ENCODE measurements at regions not wholly inside any gene's neighbourhood (a gene's known extent, or its start where the extent isn't known, plus 50 kb on each side); places are given as distances from the start of the nearest gene placed in this dataset.

- DNase-seq (ENCODE audit: low read depth) = no peak
Observed at GRCh38 chr9:79884546-79884945, 312.8 kb downstream of the TLE4 start.

DNA sequence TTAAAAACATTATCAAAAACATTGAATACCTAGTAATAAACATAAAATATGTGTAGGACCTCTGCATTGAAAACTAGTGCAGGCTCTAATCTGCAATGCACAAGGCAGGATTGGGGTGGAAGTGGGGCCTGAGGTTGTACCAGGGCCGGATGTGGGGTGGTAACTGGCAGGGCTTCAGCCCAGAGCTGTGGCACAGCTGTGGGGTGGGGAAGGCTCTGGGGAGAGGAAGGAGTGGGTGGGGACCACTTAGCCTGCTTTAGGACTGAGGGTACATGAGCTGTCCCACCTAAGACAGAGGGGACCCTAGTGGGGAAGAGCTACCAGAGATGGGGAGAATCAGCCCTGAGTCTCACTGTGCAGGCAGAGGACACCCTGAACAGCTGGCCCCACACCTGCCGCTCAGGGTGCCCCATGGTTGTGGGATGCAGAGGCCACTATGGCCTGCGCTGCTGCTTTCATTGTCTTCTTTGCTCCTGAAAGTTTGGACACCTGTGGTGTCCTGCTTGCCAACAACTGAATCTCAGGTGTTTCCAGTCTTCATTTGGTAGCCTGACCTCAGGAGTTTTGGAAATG lies 311.4 kb downstream of the TLE4 start:
- DNase-seq (ENCODE audit: low read depth) = no peak

DNA sequence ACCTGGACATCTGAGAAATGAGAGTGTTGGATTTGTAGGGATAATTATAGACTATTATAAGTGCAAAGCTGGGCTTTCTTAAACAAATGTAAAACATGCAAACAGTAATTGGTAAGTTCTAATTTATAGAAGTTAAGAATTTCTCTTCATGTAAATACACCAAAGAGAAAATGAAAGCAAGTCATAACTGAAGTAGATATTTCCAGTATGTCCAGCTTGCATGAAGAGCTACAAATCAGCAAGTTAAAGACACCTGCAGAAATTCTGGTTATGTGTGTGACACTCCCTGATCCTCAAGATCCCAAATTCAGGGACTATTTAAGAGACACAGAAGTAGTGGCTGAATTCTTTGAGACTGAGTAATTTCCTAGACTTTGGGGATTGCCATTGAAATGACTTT lies 308.9 kb downstream of the TLE4 start:
- no peak for DNase-seq (ENCODE audit: low read depth)

GRCh38 chr9:79877943-79878602 lies 306.3 kb downstream of the TLE4 start:
- DNase-seq (ENCODE audit: low read depth) = no peak

GRCh38 chr9:79868567-79869189 lies 296.9 kb downstream of the TLE4 start:
- no peak for DNase-seq (ENCODE audit: low read depth)

- no peak for DNase-seq (ENCODE audit: low read depth)
Observed at GRCh38 chr9:79862921-79863890, 291.4 kb downstream of the TLE4 start.

GRCh38 chr9:79858508-79858907 lies 286.7 kb downstream of the TLE4 start:
- DNase-seq (ENCODE audit: low read depth) = peak; percentile 78

GRCh38 chr9:79857188-79857587 lies 285.4 kb downstream of the TLE4 start:
- DNase-seq (ENCODE audit: low read depth) = peak; percentile 4

DNA sequence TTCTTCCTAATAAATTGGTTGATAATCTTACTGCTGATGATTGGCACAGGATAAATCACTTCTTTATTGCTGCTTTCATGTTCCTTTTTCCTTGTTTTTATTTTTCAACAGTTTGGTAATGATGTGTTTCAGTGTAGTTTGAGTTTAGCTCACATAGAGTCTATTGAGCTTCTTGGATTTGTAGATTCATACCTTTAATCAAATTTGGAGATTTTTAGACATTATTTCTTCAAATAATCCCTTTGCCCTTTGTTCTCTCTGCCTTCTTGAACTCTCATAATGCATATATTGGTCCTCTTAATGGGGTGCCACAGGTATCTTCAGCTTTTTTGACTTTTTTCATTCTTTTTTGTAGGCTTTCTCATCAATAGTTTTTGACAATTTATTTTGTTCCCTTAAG lies 275.3 kb downstream of the TLE4 start:
- no peak for DNase-seq (ENCODE audit: low read depth)

- DNase-seq (ENCODE audit: low read depth) = no peak
Observed at GRCh38 chr9:79829566-79830302, 258.0 kb downstream of the TLE4 start.

- no peak for DNase-seq (ENCODE audit: low read depth)
Observed at GRCh38 chr9:79824265-79824664, 252.5 kb downstream of the TLE4 start.

DNA sequence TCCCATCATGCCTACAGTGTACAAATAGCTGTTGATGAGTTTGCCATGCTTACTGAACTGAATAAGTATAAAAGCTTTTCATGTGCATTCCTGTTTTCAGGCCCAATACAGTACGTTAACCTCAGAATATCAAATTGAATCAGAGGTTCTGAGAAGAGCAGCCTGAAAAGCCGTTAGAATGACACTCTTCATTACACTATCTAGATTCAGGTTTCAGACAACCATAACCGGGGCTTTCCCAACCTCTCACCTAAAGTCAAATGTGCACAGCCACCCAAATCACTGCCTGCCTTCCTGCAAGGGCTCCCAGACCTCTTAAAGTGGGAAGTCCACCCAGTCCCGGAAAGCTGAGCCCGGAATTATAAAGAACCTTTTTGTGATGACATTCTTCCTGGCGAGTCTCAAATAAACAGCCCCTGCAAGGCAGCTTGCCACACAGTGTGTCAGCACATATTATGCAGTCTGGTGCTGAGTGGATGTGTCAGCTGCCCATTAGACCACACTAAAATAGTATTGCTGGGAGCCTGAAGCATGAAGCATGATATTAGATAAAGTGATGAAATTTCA lies 245.8 kb downstream of the TLE4 start:
- peak; percentile 23 for DNase-seq (ENCODE audit: low read depth)

- no peak for DNase-seq (ENCODE audit: low read depth)
Observed at GRCh38 chr9:79813258-79813638, 241.5 kb downstream of the TLE4 start.

GRCh38 chr9:79812507-79813257 lies 240.9 kb downstream of the TLE4 start:
- peak; percentile 47 for DNase-seq (ENCODE audit: low read depth)

DNA sequence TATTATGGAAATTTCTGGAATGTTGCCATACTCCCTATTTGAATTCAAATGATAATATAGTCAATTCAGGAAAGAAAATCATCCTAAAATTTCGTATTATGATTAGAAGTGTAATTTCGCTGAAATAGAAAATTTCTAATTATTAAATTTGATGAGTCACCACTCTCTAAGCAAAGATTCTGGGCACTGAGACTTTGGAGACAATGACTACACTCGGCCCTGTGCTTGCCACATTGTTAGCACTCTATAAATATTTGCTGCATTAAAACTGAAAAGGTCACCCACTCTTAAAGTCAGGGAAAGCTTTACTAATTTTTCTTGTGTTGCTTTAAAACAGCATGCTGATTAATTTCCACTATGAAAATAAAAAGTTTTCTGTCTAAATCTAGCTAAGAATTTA lies 240.3 kb downstream of the TLE4 start:
- no peak for DNase-seq (ENCODE audit: low read depth)

- peak; percentile 84 for DNase-seq (ENCODE audit: low read depth)
Observed at GRCh38 chr9:79809931-79810330, 238.2 kb downstream of the TLE4 start.

DNA sequence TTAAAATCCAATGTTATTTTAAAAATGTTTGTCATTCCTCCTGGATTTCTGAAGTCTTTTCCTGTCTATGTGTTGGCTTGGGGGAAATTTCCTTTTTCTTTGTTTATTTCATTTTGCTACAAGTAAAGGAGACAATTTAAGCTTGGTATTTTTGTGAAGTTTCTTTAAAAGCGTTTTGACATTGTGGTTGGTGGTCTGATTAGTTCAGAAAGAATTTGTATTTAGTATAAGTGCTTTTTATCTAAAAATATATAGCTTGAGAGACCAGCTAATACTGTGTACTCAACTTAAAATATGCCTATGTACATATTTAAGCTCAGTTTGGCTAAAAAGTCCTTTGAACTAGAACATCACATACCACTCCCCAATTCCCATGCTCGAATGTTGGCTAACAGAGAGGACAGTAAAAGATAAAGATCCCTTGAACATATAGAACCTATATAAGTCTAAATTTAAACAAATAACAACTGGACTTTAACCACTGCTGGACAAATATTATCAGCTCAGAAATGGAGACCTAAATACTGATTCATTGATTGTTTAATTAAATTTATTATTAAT lies 237.6 kb downstream of the TLE4 start:
- DNase-seq (ENCODE audit: low read depth) = no peak

- DNase-seq (ENCODE audit: low read depth) = no peak
Observed at GRCh38 chr9:79807971-79808370, 236.2 kb downstream of the TLE4 start.

- no peak for DNase-seq (ENCODE audit: low read depth)
Observed at GRCh38 chr9:79806086-79806485, 234.3 kb downstream of the TLE4 start.

- no peak for DNase-seq (ENCODE audit: low read depth)
Observed at GRCh38 chr9:79801459-79801858, 229.7 kb downstream of the TLE4 start.

Measured in RPMI7951 (cell line).